Fibroblast of lung (primary cell): ENCODE measurements at regions not wholly inside any gene's neighbourhood (a gene's known extent, or its start where the extent isn't known, plus 50 kb on each side); places are given as distances from the start of the nearest gene placed in this dataset.
"Not testable (repeated sequence)": the region's sequence is repeated elsewhere in the genome, so short reads cannot be mapped to it uniquely, and the experiment has no call there.

ENCODE experiments used
- DNase-seq, 2 donors: peaks; one replicate each; pipeline versions ENCODE4 v3.0.0 to v3.0.0-alpha.2; 2010; ENCODE audit warnings: low read depth in 2 of 2
- H2AFZ ChIP-seq: 2 replicates; pipeline ENCODE4 v1.5.1; 2012; ENCODE audit warnings: low read length, control low read depth, inconsistent platforms
- H3K27ac ChIP-seq: 2 replicates; pipeline ENCODE4 v1.5.1; 2011; ENCODE audit warnings: low read length, control low read depth; ENCODE audit not compliant: insufficient read depth
- H3K27me3 ChIP-seq: 2 replicates; pipeline ENCODE4 v1.5.1; 2011; ENCODE audit warnings: mild to moderate bottlenecking, low read length; ENCODE audit not compliant: control insufficient read depth, insufficient read depth
- H3K36me3 ChIP-seq: 2 replicates; pipeline ENCODE4 v1.5.1; 2011; ENCODE audit warnings: low read length; ENCODE audit not compliant: control insufficient read depth, insufficient read depth
- H3K4me1 ChIP-seq: 2 replicates; pipeline ENCODE4 v1.5.1; 2011; ENCODE audit warnings: low read length; ENCODE audit not compliant: control insufficient read depth, insufficient read depth; ENCODE audit errors: extremely low read depth
- H3K4me2 ChIP-seq: 2 replicates; pipeline ENCODE4 v1.5.1; 2011; ENCODE audit warnings: low read length, control low read depth; ENCODE audit not compliant: insufficient read depth; ENCODE audit errors: extremely low read depth
- H3K4me3 ChIP-seq, 4 experiments: fragments of 200-600 bp in 1 of 4; sonication (generic) in 1 of 4; replicated peaks in 1 of 4; 2 replicates each; pipeline ENCODE4 v1.5.1; 2011 to 2016; ENCODE audit warnings: low read length in 4 of 4, low read depth in 3 of 4, mild to moderate bottlenecking in 3 of 4, control low read depth in 2 of 4, inconsistent platforms in 1 of 4, mixed read lengths in 1 of 4; ENCODE audit not compliant: insufficient read depth in 1 of 4; ENCODE audit errors: control extremely low read depth in 1 of 4
- H3K79me2 ChIP-seq: 2 replicates; pipeline ENCODE4 v1.5.1; 2012; ENCODE audit warnings: mild to moderate bottlenecking, low read length, inconsistent platforms; ENCODE audit not compliant: control insufficient read depth, insufficient read depth
- H3K9ac ChIP-seq: 2 replicates; pipeline ENCODE4 v1.5.1; 2011; ENCODE audit warnings: mild to moderate bottlenecking, low read length, control low read depth; ENCODE audit not compliant: insufficient read depth
- H3K9me3 ChIP-seq: 2 replicates; pipeline ENCODE4 v1.5.1; 2012; ENCODE audit warnings: low read depth, low read length; ENCODE audit not compliant: control insufficient read depth, insufficient read depth
- H4K20me1 ChIP-seq: 2 replicates; pipeline ENCODE4 v1.5.1; 2011; ENCODE audit warnings: low read length; ENCODE audit not compliant: control insufficient read depth, insufficient read depth; ENCODE audit errors: extremely low read depth
- EZH2 ChIP-seq: IDR thresholded peaks from 2 replicates; pipeline ENCODE4 v1.5.1; 2012; ENCODE audit warnings: low read length, control low read depth, mild to moderate bottlenecking; ENCODE audit errors: missing control alignments
- TF ChIP-seq, protein P1 (sequence below), 2 donors: IDR thresholded peaks in 1 of 2; conservative IDR thresholded peaks in 1 of 2; 1 replicate in 1 of 2; 2 replicates in 1 of 2; pipeline ENCODE4 v1.5.1; 2011 to 2012; ENCODE audit warnings: low read length in 2 of 2, control low read depth in 1 of 2, inconsistent platforms in 1 of 2, low read depth in 1 of 2, mild to moderate bottlenecking in 1 of 2

- Histone ChIP-seq H4K20me1 (no peaks in the 10 kb centered on the region), H2AFZ (no peak overlapping the region), H3K27ac (no peak overlapping the region), H3K27me3 (no peaks in the 10 kb centered on the region), H3K9ac (no peak overlapping the region), H3K36me3 (no peaks in the 10 kb centered on the region), H3K4me2 (no peak overlapping the region), H3K79me2 (no peaks in the 10 kb centered on the region), H3K9me3 (no peaks in the 10 kb centered on the region), H3K4me1 (no peaks in the 10 kb centered on the region), H3K4me3 (no peak overlapping the region)
- DNase-seq = no peak
- TF ChIP-seq, protein P1, sequence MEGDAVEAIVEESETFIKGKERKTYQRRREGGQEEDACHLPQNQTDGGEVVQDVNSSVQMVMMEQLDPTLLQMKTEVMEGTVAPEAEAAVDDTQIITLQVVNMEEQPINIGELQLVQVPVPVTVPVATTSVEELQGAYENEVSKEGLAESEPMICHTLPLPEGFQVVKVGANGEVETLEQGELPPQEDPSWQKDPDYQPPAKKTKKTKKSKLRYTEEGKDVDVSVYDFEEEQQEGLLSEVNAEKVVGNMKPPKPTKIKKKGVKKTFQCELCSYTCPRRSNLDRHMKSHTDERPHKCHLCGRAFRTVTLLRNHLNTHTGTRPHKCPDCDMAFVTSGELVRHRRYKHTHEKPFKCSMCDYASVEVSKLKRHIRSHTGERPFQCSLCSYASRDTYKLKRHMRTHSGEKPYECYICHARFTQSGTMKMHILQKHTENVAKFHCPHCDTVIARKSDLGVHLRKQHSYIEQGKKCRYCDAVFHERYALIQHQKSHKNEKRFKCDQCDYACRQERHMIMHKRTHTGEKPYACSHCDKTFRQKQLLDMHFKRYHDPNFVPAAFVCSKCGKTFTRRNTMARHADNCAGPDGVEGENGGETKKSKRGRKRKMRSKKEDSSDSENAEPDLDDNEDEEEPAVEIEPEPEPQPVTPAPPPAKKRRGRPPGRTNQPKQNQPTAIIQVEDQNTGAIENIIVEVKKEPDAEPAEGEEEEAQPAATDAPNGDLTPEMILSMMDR (conservative IDR thresholded peaks at IDR 0.05 in 1 of 2, IDR thresholded peaks at IDR 0.05 in 1 of 2; ENCODE audit: low read depth in 1 of 2, low read length in 2 of 2) = no peak
- no peak for TF ChIP-seq EZH2
Measured at GRCh38 chrX:63013549-63013948, 337.6 kb downstream of the SPIN4 start.

- no peaks in the 10 kb centered on the region for H3K4me1 ChIP-seq
- H3K9me3 ChIP-seq = no peaks in the 10 kb centered on the region
- TF ChIP-seq EZH2 = no peak
- TF ChIP-seq, protein P1 (conservative IDR thresholded peaks at IDR 0.05 in 1 of 2, IDR thresholded peaks at IDR 0.05 in 1 of 2; ENCODE audit: low read depth in 1 of 2, low read length in 2 of 2) = no peak
- no peaks in the 10 kb centered on the region for H3K27me3 ChIP-seq
- no peak for DNase-seq
- H3K27ac ChIP-seq = no peak overlapping the region
- H2AFZ ChIP-seq = no peak overlapping the region
- no peak overlapping the region for H3K9ac ChIP-seq
- no peaks in the 10 kb centered on the region for H4K20me1 ChIP-seq
- no peaks in the 10 kb centered on the region for H3K79me2 ChIP-seq
- no peak overlapping the region for H3K4me2 ChIP-seq
- no peak overlapping the region for H3K4me3 ChIP-seq
- no peaks in the 10 kb centered on the region for H3K36me3 ChIP-seq
Measured at GRCh38 chrX:63012574-63012973, 338.6 kb downstream of the SPIN4 start.

- DNase-seq, H2AFZ ChIP-seq, H3K4me1 ChIP-seq, H4K20me1 ChIP-seq, H3K4me2 ChIP-seq, H3K4me3 ChIP-seq, H3K79me2 ChIP-seq, H3K36me3 ChIP-seq, H3K27me3 ChIP-seq, H3K9ac ChIP-seq, H3K9me3 ChIP-seq, H3K27ac ChIP-seq: not testable (repeated sequence)
Measured at GRCh38 chrX:63000196-63000595, 350.9 kb downstream of the SPIN4 start.
